Esophagus muscularis mucosa (tissue), 4 donors: ENCODE measurements at regions not wholly inside any gene's neighbourhood (a gene's known extent, or its start where the extent isn't known, plus 50 kb on each side); places are given as distances from the start of the nearest gene placed in this dataset.
"Not testable (repeated sequence)": the region's sequence is repeated elsewhere in the genome, so short reads cannot be mapped to it uniquely, and the experiment has no call there.

Experiments
- DNase-seq: peaks from one replicate; pipeline ENCODE4 v3.0.0-alpha.2; 2017; ENCODE audit errors: extremely low spot score
- H3K27ac ChIP-seq, 4 donors: fragments of 200-600 bp; sonication (generic); replicated peaks in 1 of 4; 1 replicate in 3 of 4; 2 replicates in 1 of 4; pipeline ENCODE4 v1.5.1; 2016 to 2019; ENCODE audit warnings: mild to moderate bottlenecking in 1 of 4
- H3K27me3 ChIP-seq, 4 donors: fragments of 200-600 bp; sonication (generic); one replicate each; pipeline versions ENCODE4 v1.5.1 to v1.6.0; 2016 to 2019
- H3K36me3 ChIP-seq, 4 donors: fragments of 200-600 bp; sonication (generic); one replicate each; pipeline ENCODE4 v1.5.1; 2016 to 2019
- H3K4me1 ChIP-seq, 4 donors: fragments of 200-600 bp; sonication (generic); one replicate each; pipeline ENCODE4 v1.5.1; 2016 to 2019
- H3K4me3 ChIP-seq, 4 donors: fragments of 200-600 bp; sonication (generic); 1 replicate in 2 of 4; 2 replicates in 2 of 4; pipeline ENCODE4 v1.5.1; 2016 to 2019; ENCODE audit warnings: mild to moderate bottlenecking in 4 of 4, moderate library complexity in 1 of 4
- H3K9me3 ChIP-seq, 4 donors: fragments of 200-600 bp; sonication (generic); 1 replicate in 3 of 4; 2 replicates in 1 of 4; pipeline ENCODE4 v1.5.1; 2016 to 2019
- EP300 ChIP-seq: sonication (generic); formaldehyde crosslinking; IDR thresholded peaks from one replicate; pipeline ENCODE4 v1.6.1; 2017; ENCODE audit warnings: antibody characterized with exemption
- POLR2A ChIP-seq: fragments of 450-650 bp; IDR thresholded peaks from one replicate; pipeline ENCODE4 v1.6.1; 2017; ENCODE audit warnings: antibody characterized with exemption, moderate library complexity, mild to moderate bottlenecking, low read depth
- POLR2AphosphoS5 ChIP-seq, 2 donors: sonication (generic); formaldehyde crosslinking; IDR thresholded peaks; one replicate each; pipeline ENCODE4 v1.6.1; 2017; ENCODE audit warnings: antibody characterized with exemption in 2 of 2
- WGBS: methylation state at CpG from one replicate; pipeline ENCODE4 v1.1.5; 2018; 5-methylcytosine and 5-hydroxymethylcytosine counted together
- intact Hi-C: fragments of 100-400 bp; cut with DNase I; formaldehyde crosslinking; loops from one replicate; pipeline ENCODE4 v1.15.1; 2023
- TF ChIP-seq, protein P1 (sequence below), 3 experiments: fragments of 200-600 bp in 2 of 3; fragments of 450-650 bp in 1 of 3; sonication (generic) in 2 of 3; IDR thresholded peaks; one replicate each; pipeline ENCODE4 v1.5.1; 2017 to 2019; ENCODE audit warnings: antibody characterized with exemption in 3 of 3, mild to moderate bottlenecking in 2 of 3, moderate library complexity in 1 of 3

DNA sequence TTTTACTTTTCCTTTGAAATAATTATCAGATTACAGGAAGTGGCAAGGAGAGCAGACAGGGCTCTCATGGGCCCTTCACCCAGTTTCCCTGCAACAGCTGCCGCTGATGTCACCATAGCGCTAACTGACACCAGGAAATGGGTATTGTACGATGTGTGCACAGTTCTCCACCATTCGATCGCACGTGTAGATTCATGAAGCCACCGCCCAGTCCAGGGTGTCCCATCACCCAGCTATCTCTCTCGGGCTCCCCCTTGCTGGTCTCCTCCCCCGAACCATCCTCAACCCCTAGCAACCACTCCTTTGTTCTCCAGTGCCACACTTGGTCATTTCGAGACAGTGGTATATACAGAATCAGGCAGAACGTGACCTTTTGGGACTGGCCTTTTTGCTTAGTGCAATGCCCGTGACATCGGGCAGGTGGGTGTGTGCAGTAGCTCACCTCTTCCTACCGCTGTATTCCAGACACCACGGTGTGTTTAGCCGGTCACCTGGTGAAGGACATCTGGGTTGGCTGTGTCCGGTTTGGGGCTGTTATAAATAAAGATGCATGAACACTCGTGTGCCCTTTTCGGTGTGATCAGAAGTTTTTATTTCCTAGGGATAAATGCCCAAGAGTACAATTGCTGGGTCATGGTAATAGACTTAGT lies 118.4 kb downstream of the CRYAA start:
- H3K36me3 ChIP-seq = no peaks in the 10 kb centered on the region
- no peak overlapping the region for H3K4me3 ChIP-seq
- no peak for DNase-seq
- H3K27ac ChIP-seq = no peak overlapping the region
- peaks cover 0 to 18% (median 0%) of the 10 kb centered on the region in 4 donors for H3K27me3 ChIP-seq
- TF ChIP-seq POLR2AphosphoS5 (IDR thresholded peaks at IDR 0.05) (no peak), POLR2A (no peak), EP300 (no peak)
- TF ChIP-seq, protein P1, sequence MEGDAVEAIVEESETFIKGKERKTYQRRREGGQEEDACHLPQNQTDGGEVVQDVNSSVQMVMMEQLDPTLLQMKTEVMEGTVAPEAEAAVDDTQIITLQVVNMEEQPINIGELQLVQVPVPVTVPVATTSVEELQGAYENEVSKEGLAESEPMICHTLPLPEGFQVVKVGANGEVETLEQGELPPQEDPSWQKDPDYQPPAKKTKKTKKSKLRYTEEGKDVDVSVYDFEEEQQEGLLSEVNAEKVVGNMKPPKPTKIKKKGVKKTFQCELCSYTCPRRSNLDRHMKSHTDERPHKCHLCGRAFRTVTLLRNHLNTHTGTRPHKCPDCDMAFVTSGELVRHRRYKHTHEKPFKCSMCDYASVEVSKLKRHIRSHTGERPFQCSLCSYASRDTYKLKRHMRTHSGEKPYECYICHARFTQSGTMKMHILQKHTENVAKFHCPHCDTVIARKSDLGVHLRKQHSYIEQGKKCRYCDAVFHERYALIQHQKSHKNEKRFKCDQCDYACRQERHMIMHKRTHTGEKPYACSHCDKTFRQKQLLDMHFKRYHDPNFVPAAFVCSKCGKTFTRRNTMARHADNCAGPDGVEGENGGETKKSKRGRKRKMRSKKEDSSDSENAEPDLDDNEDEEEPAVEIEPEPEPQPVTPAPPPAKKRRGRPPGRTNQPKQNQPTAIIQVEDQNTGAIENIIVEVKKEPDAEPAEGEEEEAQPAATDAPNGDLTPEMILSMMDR (IDR thresholded peaks at IDR 0.05) = no peak
- peaks cover 0 to 13% (median 9%) of the 10 kb centered on the region in 4 donors for H3K9me3 ChIP-seq
- intact Hi-C loops = no loop called here
- WGBS = 88% methylated on average over 19 of the region's 19 CpGs
- no peaks in the 10 kb centered on the region for H3K4me1 ChIP-seq

DNA sequence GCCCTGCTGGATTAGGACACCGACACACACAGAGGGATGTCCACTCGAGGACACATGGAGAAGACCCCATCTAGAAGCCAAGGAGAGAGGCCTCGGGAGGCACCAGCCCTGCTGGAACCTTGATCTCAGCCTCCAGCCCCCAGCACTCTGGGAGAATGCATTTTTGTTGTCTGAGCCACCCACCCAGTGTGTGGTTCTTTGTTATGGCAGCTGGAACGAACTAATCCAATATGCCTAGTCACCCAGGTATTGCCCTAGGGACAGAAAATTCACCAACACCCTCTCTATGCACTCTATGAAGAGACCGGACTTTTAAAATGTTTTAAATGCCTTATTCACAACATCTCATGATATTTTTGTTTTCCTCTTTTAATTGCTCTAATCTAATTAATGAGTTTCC lies 117.4 kb downstream of the CRYAA start:
- Histone ChIP-seq H3K36me3 (no peaks in the 10 kb centered on the region), H3K4me1 (no peaks in the 10 kb centered on the region), H3K27ac (no peak overlapping the region), H3K4me3 (no peak overlapping the region), H3K9me3 (peaks cover 0 to 13% (median 9%) of the 10 kb centered on the region in 4 donors), H3K27me3 (peaks cover 0 to 17% (median 0%) of the 10 kb centered on the region in 4 donors)
- WGBS = 92% methylated on average over 4 of the region's 5 CpGs
- intact Hi-C loops = no loop called here
- TF ChIP-seq EP300 (no peak), POLR2AphosphoS5 (IDR thresholded peaks at IDR 0.05) (no peak), POLR2A (no peak)
- TF ChIP-seq, protein P1 (IDR thresholded peaks at IDR 0.05) = no peak
- no peak for DNase-seq

DNA sequence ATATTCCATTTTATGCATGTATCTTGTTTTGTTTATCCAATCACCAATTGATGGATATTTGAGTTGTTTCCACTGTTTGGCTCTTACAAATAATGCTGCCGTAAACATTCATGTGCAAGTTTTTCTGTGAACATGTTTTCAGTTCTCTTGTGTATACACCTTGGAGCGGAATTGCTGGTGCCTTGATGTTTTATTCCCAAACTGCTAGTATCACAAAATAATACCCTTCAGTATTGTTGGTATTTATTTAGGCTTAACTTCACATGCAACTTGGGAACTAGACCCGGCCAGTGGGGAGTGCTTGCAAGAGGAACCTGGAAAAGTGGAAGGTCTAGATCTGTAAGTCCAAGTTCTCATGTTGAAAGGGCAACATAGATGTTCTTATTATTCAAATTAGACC lies 115.9 kb downstream of the CRYAA start:
- no peak for DNase-seq
- no peak overlapping the region for H3K27ac ChIP-seq
- peaks cover 0 to 8% (median 0%) of the 10 kb centered on the region in 4 donors for H3K27me3 ChIP-seq
- intact Hi-C loops = no loop called here
- TF ChIP-seq EP300 (no peak), POLR2A (no peak), POLR2AphosphoS5 (IDR thresholded peaks at IDR 0.05) (no peak)
- TF ChIP-seq, protein P1 (IDR thresholded peaks at IDR 0.05) = no peak
- WGBS = 98% methylated on average over 3 of the region's 3 CpGs
- no peak overlapping the region for H3K4me3 ChIP-seq
- H3K36me3 ChIP-seq = no peaks in the 10 kb centered on the region
- H3K4me1 ChIP-seq = no peaks in the 10 kb centered on the region
- H3K9me3 ChIP-seq = peaks cover 0 to 10% (median 6%) of the 10 kb centered on the region in 4 donors

DNA sequence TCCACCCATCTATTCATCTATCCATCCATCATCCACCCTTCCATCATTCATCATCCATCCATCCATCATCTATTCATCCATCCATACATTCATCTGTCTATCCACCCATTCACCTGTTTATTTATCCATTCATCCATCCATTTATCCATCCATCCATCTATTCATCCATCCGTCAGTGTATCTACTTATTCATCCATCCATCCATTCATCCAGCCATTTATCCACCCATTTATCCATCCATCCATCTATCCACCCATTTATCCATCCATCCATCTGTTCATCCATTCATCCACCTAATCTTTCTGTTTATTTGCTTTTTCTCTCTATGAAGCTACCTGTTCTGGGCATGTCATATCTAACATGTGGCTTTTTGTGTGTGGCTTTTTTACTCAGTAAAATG lies 115.4 kb downstream of the CRYAA start:
- no peaks in the 10 kb centered on the region for H3K4me1 ChIP-seq
- intact Hi-C loops = no loop called here
- H3K27me3 ChIP-seq = peaks cover 0 to 12% (median 0%) of the 10 kb centered on the region in 4 donors
- peaks cover 0 to 5% (median 2%) of the 10 kb centered on the region in 4 donors for H3K9me3 ChIP-seq
- H3K27ac ChIP-seq = no peak overlapping the region
- H3K36me3 ChIP-seq = no peaks in the 10 kb centered on the region
- no peak overlapping the region for H3K4me3 ChIP-seq
- 98% methylated on average over 1 of the region's 1 CpG for WGBS
- TF ChIP-seq EP300 (no peak), POLR2AphosphoS5 (IDR thresholded peaks at IDR 0.05) (no peak), POLR2A (no peak)
- TF ChIP-seq, protein P1 (IDR thresholded peaks at IDR 0.05) = no peak
- no peak for DNase-seq

DNA sequence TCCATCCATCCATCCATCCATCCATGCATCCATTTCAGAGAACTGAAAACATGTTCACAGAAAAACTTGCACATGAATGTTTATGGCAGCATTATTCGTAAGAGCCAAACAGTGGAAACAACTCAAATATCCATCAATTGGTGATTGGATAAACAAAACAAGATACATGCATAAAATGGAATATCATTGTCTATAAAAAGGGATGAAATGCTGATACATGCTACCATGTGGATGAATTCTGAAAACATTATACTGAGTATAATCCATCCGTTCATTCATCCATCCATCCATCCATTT lies 115.1 kb downstream of the CRYAA start:
- intact Hi-C loops = not testable (repeated sequence)

More for the DNA sequence above, 115.1 kb downstream of the CRYAA start:
- H3K27me3 ChIP-seq = peaks cover 0 to 16% (median 0%) of the 10 kb centered on the region in 4 donors
- H3K27ac ChIP-seq, H3K4me3 ChIP-seq, H3K36me3 ChIP-seq, H3K4me1 ChIP-seq, H3K9me3 ChIP-seq, DNase-seq: not testable (repeated sequence)
- WGBS = 90% methylated on average over 2 of the region's 2 CpGs
